ENCODE measurements at regions not wholly inside any gene's neighbourhood (a gene's known extent, or its start where the extent isn't known, plus 50 kb on each side); places are given as distances from the start of the nearest gene placed in this dataset.

DNA sequence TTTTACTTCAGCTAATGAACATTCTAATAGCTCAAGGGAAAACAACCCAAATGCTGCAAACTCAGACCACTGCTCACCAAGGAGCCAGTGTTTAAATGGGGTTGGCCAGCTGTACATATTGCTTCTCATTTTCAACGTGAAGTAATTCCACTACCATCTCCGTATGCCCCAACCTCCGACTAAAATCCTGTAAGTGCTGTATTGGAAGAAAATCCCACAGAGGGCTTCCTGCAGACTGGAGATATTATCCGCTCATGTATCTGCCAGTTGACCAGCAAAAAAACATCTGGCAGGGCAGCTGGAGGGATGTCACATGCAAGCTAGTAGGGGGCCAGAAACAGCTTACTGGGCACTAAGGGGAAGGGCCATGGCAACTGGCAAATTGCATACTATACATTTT is 485.0 kb downstream of the SNAPC1 start:
- Histone ChIP-seq H3K4me2 (ENCODE audit: low read depth, low read length, poor library complexity, severe bottlenecking) (no peak overlapping the region), H3K9me3 (ENCODE audit: insufficient read depth, low read length) (no peaks in the 10 kb centered on the region), H3K9me2 (replicated peaks; ENCODE audit: insufficient read depth, low read length) (no peaks in the 10 kb centered on the region), H3K79me2 (ENCODE audit: insufficient read depth, low read length) (no peaks in the 10 kb centered on the region), H3K36me3 (ENCODE audit: low read length) (no peaks in the 10 kb centered on the region), H3K27ac (ENCODE audit: low read depth, low read length) (no peak overlapping the region), H3K4me3 (ENCODE audit: insufficient read depth, low read length, poor library complexity, severe bottlenecking) (no peak overlapping the region), H4K20me1 (ENCODE audit: low read depth, low read length) (no peaks in the 10 kb centered on the region), H2AFZ (ENCODE audit: low read depth, low read length, severe bottlenecking) (no peak overlapping the region), H3K9ac (ENCODE audit: low read length) (no peak overlapping the region), H3K27me3 (ENCODE audit: low read length) (no peaks in the 10 kb centered on the region), H3F3A (ENCODE audit: insufficient read depth) (no peaks in the 10 kb centered on the region)
- no peak for TF ChIP-seq EZH2phosphoT487 (conservative IDR thresholded peaks at IDR 0.05; ENCODE audit: low read length)
- TF ChIP-seq, protein P1, sequence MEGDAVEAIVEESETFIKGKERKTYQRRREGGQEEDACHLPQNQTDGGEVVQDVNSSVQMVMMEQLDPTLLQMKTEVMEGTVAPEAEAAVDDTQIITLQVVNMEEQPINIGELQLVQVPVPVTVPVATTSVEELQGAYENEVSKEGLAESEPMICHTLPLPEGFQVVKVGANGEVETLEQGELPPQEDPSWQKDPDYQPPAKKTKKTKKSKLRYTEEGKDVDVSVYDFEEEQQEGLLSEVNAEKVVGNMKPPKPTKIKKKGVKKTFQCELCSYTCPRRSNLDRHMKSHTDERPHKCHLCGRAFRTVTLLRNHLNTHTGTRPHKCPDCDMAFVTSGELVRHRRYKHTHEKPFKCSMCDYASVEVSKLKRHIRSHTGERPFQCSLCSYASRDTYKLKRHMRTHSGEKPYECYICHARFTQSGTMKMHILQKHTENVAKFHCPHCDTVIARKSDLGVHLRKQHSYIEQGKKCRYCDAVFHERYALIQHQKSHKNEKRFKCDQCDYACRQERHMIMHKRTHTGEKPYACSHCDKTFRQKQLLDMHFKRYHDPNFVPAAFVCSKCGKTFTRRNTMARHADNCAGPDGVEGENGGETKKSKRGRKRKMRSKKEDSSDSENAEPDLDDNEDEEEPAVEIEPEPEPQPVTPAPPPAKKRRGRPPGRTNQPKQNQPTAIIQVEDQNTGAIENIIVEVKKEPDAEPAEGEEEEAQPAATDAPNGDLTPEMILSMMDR (IDR thresholded peaks at IDR 0.05; ENCODE audit: insufficient read depth, low read length, poor library complexity, severe bottlenecking): no peak

GRCh38 chr14:62251237-62251636 is 489.0 kb downstream of the SNAPC1 start:
- H3K27ac ChIP-seq (ENCODE audit: low read depth, low read length): no peak overlapping the region
- H3K79me2 ChIP-seq (ENCODE audit: insufficient read depth, low read length): no peaks in the 10 kb centered on the region
- no peak overlapping the region for H3K9ac ChIP-seq (ENCODE audit: low read length)
- no peaks in the 10 kb centered on the region for H3K36me3 ChIP-seq (ENCODE audit: low read length)
- H3F3A ChIP-seq (ENCODE audit: insufficient read depth): no peaks in the 10 kb centered on the region
- no peaks in the 10 kb centered on the region for H3K27me3 ChIP-seq (ENCODE audit: low read length)
- no peaks in the 10 kb centered on the region for H4K20me1 ChIP-seq (ENCODE audit: low read depth, low read length)
- no peak overlapping the region for H2AFZ ChIP-seq (ENCODE audit: low read depth, low read length, severe bottlenecking)
- no peaks in the 10 kb centered on the region for H3K9me3 ChIP-seq (ENCODE audit: insufficient read depth, low read length)
- H3K9me2 ChIP-seq (replicated peaks; ENCODE audit: insufficient read depth, low read length): no peaks in the 10 kb centered on the region
- TF ChIP-seq, protein P1 (IDR thresholded peaks at IDR 0.05; ENCODE audit: insufficient read depth, low read length, poor library complexity, severe bottlenecking): no peak
- TF ChIP-seq EZH2phosphoT487 (conservative IDR thresholded peaks at IDR 0.05; ENCODE audit: low read length): no peak
- H3K4me2 ChIP-seq (ENCODE audit: low read depth, low read length, poor library complexity, severe bottlenecking): no peak overlapping the region
- H3K4me3 ChIP-seq (ENCODE audit: insufficient read depth, low read length, poor library complexity, severe bottlenecking): no peak overlapping the region

DNA sequence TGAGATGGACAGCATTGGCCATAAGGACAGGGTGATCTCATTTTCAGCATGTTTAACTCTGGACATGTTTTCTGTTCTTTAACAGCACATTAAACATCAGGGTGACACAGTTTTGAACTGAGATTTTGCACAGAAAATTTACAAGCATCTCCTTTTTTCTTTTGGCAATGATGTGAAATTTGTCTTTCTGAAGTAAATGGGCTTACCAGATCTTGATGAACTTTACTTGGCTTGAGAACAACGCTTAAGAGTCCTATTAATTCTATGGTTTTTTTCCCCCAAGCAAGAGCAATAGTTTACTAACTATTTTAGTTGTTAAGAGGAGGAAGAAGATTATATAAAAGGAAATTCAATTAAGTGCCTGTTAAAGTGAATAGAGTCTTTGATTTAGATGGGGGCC is 491.0 kb downstream of the SNAPC1 start:
- no peaks in the 10 kb centered on the region for H3K79me2 ChIP-seq (ENCODE audit: insufficient read depth, low read length)
- no peaks in the 10 kb centered on the region for H3K36me3 ChIP-seq (ENCODE audit: low read length)
- H3K27me3 ChIP-seq (ENCODE audit: low read length): no peaks in the 10 kb centered on the region
- TF ChIP-seq, protein P1 (IDR thresholded peaks at IDR 0.05; ENCODE audit: insufficient read depth, low read length, poor library complexity, severe bottlenecking): no peak
- no peak for TF ChIP-seq EZH2phosphoT487 (conservative IDR thresholded peaks at IDR 0.05; ENCODE audit: low read length)
- H2AFZ ChIP-seq (ENCODE audit: low read depth, low read length, severe bottlenecking): no peak overlapping the region
- no peak overlapping the region for H3K27ac ChIP-seq (ENCODE audit: low read depth, low read length)
- H4K20me1 ChIP-seq (ENCODE audit: low read depth, low read length): no peaks in the 10 kb centered on the region
- H3K9me2 ChIP-seq (replicated peaks; ENCODE audit: insufficient read depth, low read length): no peaks in the 10 kb centered on the region
- H3K9me3 ChIP-seq (ENCODE audit: insufficient read depth, low read length): no peaks in the 10 kb centered on the region
- H3K4me2 ChIP-seq (ENCODE audit: low read depth, low read length, poor library complexity, severe bottlenecking): no peak overlapping the region
- H3F3A ChIP-seq (ENCODE audit: insufficient read depth): no peaks in the 10 kb centered on the region
- H3K4me3 ChIP-seq (ENCODE audit: insufficient read depth, low read length, poor library complexity, severe bottlenecking): no peak overlapping the region
- H3K9ac ChIP-seq (ENCODE audit: low read length): no peak overlapping the region

Measured in SU-DHL-6 (cell line).